GM12872 (cell line): ENCODE measurements at regions not wholly inside any gene's neighbourhood (a gene's known extent, or its start where the extent isn't known, plus 50 kb on each side); places are given as distances from the start of the nearest gene placed in this dataset.

Source experiments
- TF ChIP-seq, protein P1 (sequence below): IDR thresholded peaks from 3 replicates; pipeline ENCODE4 v1.5.1; 2011; ENCODE audit warnings: low read depth, mild to moderate bottlenecking, low read length, moderate library complexity; ENCODE audit not compliant: insufficient read depth

DNA sequence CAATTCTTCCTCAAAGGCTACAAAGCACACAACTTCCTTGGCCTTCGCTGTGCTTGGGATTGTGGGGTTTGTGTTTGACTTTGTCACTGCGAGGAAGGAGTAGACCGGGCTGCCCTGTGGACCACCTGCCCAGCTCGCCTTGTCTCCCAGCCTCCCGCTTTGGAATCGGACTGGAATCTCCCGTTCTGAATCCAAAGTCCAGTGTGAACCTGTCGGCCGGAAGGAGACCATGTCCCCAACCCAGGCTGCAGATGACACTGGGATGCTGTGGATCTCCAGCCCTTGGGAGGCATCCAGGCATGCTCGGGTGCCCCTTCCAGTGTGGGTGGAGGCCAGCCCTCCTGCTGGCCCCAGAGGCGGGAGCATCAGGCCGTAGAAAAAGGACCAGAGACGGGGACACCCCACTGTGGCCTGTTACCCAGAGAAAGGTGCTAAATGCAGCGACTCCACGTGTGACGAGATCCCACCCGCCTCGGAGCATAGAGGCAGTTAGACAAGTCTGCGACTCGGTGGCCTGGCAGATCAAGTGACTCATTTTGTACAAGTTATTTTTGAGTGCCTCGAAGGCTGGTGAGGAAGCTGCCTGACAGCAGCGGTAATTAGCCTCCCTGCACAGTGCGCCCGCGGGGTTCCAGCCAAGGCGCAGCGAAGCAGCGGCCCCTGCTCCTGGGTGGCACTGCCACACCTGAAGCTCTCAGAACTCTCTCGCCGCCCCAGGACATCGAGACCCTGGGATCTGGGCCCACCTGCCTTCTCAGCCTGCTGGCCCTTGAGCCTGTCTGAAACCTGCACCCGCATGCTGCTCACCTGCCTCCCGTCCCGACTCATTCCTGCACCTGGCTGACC, 57.5 kb downstream of the ADRA2C start:
- TF ChIP-seq, protein P1, sequence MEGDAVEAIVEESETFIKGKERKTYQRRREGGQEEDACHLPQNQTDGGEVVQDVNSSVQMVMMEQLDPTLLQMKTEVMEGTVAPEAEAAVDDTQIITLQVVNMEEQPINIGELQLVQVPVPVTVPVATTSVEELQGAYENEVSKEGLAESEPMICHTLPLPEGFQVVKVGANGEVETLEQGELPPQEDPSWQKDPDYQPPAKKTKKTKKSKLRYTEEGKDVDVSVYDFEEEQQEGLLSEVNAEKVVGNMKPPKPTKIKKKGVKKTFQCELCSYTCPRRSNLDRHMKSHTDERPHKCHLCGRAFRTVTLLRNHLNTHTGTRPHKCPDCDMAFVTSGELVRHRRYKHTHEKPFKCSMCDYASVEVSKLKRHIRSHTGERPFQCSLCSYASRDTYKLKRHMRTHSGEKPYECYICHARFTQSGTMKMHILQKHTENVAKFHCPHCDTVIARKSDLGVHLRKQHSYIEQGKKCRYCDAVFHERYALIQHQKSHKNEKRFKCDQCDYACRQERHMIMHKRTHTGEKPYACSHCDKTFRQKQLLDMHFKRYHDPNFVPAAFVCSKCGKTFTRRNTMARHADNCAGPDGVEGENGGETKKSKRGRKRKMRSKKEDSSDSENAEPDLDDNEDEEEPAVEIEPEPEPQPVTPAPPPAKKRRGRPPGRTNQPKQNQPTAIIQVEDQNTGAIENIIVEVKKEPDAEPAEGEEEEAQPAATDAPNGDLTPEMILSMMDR = no peak

DNA sequence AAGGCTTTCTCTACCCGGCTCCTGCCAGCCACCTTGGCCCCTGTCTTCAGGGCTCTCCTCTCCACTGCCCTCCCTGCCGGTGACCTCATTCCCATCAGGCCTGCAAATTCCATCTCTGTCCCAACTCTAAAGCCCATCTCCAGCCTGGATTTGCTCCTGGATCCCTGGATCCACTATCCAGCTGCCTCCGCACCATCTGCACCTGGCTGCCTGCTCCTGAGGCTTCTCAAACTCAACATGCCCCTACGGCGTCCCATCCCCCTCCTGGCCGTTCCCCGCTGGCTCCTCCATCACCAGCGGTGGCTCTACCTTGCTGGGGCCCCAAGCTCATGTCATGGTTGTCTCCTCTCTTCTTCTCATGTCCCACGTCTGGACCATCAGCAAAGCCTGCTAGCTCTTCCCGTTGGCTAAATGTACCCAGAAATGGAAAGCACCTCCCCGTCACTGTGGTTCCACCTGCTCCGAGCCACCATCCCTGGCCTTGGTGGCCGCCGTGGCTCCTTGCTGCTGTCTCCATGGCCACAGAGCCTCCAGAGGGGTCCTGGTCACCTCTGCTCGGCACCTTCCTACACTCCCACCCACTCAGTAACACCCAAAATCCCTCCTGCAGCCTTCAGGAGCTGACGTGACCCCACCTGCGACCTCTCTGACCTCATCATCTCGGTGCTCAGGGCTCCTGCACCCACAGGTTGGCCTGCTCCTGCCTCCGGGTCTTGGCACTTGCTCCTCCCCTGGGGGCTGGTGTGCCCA, 58.5 kb downstream of the ADRA2C start:
- TF ChIP-seq, protein P1 = no peak

DNA sequence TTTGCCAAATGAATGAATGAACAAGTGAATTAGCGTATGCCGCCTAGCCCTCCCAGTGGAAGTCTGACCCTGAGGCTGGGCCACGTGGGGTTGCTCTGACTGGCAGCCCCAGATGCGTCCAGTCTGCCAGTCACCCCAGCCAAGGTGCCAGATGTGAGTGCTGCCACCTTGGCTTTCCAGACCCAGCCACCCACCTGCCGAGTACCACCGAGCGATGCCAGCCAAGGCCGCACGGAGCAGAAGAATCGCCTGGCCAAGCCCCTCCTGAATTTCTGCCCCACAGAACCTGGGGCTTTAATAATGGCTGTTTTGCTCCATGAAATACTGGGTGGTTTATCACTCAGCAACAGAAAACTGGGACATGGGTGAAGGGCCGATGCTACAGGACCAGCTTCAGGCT, 59.3 kb downstream of the ADRA2C start:
- TF ChIP-seq, protein P1 = no peak

- TF ChIP-seq, protein P1 = no peak
Observed at GRCh38 chr4:3826247-3827172, 60.3 kb downstream of the ADRA2C start.

GRCh38 chr4:3827616-3828492, 61.7 kb downstream of the ADRA2C start:
- TF ChIP-seq, protein P1 = no peak

- TF ChIP-seq, protein P1 = no peak
Observed at GRCh38 chr4:3828546-3828945, 62.4 kb downstream of the ADRA2C start.
